HG03575 (cell line): ENCODE measurements at regions not wholly inside any gene's neighbourhood (a gene's known extent, or its start where the extent isn't known, plus 50 kb on each side); places are given as distances from the start of the nearest gene placed in this dataset.

Source experiments
- ATAC-seq: cut with Tn5 transposase; IDR thresholded peaks from one replicate; pipeline ENCODE4 v1.9.1; 2021; ENCODE audit not compliant: unreplicated experiment, insufficient number of reproducible peaks, low FRiP score; ENCODE audit errors: extremely low read depth

DNA sequence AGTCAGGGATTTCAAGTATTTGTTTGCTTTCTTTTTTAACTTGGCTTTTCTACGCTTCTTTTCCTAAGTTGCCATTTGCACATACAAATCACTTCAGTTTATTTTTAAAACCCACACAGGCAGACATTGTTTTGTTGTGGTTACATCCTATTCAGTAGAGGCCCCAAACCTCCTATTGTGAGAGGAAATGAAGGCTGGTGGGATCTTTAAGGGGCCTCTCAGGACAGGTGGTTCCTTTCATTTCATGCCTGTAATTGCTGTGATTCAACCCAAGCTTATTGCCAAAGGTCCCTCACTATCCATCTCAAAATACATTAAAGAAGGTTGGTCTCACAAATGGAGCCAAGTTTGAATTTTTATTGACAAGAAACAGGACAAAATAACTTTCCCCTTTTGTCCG lies 257.1 kb downstream of the ADAMTS20 start:
- no peak for ATAC-seq

DNA sequence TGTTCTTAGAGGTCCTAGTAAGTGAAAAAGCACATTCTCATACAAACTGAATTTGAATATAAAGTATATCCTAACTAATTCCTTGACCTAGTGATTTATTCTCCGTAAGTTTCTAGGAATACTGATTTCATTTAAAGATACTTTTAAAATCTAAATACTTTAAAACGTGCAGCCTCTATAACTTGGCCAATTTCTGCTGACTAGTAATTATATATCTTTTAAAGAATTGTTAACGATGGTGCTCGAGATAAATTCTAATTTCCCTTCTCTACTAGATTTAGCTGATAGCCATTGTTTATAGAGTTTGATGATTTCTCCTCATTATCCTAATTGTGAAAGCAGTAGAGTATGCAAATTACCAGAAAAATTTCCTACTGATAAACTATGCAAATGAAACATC lies 257.9 kb downstream of the ADAMTS20 start:
- ATAC-seq, result no peak

DNA sequence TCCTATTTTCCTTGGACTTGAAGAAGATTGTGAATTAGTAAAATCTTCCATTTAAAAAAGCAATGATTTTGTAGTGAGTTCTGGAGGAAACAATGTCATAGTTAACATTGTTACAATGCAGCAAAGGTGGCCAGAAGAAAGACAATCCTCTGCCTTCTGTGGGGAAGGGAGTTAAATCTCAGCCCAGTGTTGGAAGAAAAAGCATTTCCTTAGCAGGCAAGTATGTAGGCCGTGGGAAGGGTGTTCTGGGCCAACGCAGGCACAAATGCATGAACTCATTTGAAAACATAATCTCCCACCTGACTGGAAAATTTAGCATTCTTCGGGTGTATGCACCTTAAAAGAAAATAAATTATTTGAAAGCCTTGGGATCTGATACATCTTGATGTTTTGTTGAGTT lies 258.6 kb downstream of the ADAMTS20 start:
- no peak for ATAC-seq

DNA sequence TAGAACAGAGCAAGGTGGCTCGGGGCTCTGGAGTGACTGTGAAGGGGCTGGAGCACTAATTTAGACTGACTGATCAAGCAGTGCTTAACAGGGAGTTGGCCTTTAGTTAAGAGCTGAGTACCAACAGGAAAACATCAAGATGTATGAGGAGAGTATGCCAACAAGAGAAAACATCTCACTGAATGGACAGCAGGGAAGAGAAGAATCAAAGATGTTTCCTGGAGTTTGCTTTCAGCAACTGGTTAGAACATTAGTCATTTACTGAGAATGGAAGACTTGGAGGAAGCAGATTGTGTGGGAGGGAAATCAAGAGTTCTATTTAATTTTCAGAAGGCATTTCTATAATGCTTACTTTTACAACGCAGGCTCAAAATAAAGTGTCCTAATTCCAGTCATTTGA lies 259.3 kb downstream of the ADAMTS20 start:
- no peak for ATAC-seq

DNA sequence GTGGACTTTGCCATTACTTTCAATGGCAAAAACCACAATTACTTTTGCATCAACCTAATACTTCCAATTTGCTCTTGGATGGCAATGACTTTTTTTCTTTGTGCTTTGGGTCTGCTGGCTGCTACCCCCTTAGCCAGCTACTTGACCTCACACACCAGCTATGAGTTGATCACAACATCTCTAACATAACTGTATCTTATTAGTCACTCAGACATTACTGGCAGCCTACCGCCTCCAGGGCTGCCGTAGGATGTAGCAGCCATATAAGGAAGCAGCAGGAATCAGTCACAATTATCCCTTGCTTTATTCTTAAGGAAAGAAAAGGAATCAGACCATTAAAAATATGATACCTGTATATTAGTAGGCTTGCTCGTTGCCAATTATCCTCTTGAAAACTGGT lies 260.5 kb downstream of the ADAMTS20 start:
- no peak for ATAC-seq

DNA sequence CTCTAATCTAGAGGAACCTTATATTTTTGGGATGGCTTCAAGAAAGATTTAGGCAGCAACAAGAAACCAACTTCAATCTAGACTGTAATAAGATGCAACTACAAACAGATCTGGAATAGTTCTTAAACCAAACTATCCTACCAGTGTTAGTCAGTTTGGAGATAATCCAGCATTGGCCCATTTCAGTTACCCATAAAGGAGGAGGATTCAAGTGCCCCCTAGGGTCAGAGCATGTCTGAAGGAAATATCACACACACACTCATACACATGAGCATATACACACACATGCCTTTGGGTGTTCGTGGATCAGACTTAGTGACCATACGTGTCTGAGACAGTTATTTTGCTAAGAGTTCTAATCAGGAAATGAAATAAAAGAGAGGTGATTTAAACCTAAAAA lies 261.2 kb downstream of the ADAMTS20 start:
- no peak for ATAC-seq

DNA sequence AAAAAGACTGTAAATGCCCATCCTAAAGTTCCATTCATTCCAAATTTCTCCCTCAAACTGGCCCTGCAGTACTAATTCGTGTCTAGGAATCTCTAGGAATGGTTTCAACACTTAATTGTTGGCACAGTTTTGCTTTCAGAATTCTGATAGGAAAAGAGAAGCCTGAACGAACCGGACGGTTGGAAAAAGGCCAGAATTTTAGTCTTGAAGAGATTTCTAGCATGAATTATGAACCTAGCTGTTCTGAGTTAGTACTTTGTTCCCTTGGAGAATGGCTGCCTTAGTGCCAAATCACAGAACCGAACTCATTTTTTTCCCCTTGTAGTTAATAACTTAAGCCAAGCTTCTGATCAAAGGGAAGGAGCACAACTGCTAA lies 262.6 kb downstream of the ADAMTS20 start:
- no peak for ATAC-seq

DNA sequence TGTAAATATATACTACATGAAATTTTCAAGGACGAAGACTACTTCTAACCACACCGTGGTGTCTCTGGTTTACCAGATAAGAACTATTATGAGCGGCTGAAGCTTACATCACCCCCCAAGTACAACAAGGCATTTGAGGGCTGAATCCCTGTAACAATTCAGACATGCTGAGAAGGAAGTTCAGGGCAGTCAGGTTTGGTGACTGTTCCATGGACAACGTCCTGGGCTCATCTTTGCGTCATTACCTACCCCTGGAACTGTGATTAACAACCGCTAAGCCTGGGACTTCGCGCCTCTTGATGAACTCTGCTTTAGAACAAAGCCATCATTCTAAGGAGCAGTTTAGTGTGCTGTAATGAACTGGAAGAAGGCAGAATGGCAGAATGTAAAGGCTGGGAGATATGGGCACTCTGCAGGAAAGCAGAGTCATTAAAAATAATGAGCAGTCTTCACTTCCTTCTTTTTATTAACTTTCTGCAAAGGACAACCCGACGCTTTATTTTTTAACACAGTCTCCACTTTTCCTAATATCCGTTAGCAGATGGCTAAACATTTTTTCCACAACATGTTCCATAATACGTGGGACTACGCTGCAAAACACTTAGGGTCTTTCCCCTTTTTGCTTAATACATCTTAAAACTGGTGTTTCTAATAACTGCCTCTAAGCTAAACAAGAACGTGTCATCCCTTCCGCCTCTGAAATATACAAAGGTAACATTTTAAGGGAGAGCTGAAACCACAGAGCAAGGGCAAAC lies 263.2 kb downstream of the ADAMTS20 start:
- no peak for ATAC-seq

DNA sequence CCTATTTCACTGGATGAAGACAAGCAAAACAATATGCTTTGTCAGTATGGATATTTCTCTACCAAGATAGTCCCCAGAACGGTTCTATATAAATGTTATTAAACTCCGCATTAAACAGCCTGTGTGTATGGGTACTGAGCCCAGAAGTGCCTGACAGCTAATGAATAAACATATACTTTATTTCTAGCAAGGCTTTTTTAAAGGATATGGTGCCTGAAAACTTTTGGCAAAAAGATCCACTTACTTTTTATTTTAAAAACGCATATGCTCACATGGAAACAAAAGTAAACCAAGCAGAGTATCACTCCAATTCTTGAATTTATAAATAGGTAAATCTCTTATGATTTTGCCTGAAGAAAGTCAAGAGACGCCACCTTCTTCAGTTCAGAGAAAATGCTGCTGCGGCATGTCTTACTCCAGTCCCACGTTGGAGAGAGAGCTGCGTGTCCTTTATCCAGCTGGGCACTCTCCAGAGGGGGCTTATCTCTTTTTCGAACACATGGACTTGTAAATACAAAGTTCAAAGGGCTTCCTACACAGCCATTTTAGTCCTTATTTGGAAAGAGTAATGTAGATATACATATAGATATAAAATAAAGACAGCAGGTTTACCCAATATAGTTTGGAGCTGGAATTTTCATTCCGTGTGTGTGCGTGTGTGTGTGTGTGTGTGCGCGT lies 264.2 kb downstream of the ADAMTS20 start:
- ATAC-seq, result no peak

DNA sequence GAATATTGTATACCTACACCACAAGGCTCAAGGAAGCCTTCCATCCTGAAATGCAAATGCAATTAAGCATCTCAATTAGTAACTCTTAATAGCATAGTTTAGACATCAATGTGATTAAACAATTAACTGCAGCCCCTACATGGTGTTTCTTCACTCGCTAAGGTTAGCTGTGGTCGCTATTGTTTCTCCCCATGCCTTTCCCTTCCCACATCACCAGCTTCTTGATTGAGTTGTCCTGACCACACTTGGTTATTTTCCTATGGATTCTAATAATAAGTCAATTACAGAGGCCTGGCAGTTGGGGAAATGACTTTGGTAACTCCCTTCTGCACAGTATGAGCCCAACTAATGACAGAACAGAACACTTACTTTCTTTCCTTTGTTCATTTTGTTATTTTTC lies 265.0 kb downstream of the ADAMTS20 start:
- ATAC-seq, result no peak

DNA sequence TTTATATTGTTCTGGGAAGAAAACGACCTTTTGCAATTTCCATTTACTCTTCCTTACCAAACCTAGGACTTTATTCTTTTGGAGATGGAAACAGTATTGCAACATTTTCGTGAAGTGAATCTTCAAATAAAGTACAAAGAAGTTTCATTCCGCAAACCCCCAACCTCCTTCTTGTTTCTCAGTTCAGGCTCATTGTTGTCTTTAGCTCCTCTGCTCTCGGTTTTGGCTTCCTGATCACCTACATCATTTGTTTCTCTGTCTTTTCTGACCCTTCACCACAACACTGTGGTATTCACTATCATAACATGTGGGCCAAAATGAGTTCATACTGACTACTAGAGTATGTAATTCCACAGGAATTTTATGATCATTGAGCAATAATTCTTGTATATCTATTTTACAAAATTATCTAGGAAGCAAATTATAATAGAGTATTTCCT lies 266.8 kb downstream of the ADAMTS20 start:
- ATAC-seq, result no peak

DNA sequence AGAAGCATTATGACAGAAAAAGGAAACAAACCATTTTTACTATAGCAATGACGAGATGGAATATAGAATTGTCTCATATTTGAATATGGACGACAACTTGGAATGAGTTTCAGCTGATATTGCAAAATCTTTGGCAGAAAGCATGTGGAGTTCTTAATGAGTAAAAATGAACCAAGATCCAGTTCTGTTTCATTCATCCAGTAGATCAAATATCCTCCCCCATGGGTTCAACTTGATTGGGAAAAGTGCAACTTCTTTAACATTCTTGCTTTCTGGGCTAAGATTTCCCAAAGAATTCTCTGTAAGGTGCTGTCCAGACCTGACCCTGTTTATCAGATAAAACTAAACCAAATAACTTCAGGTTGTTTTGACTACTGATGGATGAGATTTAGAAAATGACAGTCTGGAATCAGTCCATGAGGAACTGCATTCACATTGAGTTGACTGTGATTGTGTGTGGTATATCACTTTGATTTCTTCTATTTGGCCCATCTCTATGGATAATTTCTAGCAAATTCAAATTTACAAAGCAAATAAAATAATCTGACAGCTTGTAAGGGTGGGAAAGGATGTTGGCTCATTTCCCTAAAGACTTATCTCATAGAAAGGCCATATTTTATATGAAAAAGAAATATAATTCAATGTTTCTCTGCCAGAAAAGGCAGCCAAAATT lies 267.4 kb downstream of the ADAMTS20 start:
- no peak for ATAC-seq

DNA sequence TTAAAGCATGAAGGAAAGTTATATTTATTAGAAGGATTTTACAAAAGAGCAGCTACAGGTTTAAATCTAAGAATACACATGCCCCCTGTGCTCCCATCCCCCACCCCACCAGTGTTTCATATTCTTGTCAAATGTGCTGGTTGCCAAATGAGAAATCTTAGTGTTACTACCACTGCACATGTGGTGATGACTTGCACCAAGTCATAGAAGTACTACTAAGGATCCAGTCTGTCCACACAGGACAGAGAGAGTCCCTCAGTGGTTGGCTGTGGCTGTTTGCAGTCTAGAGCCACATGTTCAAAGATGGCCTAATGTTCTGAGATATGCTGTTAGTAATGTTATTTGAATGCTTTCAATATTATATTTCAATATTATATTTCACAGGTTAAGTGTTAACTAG lies 268.8 kb downstream of the ADAMTS20 start:
- ATAC-seq, result no peak

DNA sequence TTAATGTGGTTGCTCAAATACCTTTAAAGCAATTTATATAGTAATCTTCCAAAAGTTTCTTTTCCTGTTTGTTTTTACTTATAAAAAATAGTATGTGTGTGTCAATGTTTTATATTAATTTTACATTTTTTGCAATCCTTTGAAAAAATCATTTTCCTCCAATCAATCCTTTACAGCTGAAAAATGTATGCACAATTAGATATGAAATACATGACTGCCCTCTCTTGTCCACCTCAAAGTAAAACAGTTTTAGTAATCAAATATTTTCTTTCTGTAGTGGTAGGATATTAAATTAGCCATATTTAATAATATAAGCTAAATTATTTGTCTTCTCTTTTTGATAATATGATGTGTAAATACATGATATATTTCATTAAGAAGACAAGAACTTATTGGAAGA lies 269.9 kb downstream of the ADAMTS20 start:
- no peak for ATAC-seq

DNA sequence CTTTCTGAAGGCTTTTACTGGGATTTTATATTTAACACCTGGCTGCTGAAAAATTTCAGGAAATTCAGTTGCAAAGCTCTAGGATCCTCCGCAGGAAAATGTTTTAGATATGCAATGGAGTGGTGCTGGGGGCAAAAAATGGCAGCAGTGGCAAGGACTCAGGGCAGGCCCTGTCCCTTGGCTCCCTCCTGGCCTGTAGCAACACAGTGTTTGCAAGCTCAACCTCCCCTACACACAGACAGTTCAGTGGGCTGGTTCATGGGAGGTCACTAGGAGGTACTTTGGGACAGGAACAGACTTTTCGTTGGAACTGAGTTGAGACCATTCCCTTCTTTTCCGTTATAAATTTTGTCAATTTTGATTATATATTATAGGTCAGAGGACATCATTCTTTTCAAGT lies 270.4 kb downstream of the ADAMTS20 start:
- ATAC-seq, result no peak

DNA sequence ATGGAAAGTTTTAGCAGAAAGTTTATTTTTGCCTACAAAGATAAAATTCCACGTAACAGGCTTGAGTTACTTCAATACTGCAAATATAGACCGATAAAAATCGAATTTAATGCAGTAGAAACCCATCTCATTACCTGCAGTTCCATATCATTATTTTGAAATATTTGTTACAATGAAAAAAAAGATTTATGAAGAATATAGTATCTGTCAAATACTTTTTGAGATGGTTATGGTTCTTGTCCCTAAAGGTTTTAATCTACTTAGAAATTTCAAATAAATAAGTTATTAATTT lies 273.5 kb downstream of the ADAMTS20 start:
- no peak for ATAC-seq

DNA sequence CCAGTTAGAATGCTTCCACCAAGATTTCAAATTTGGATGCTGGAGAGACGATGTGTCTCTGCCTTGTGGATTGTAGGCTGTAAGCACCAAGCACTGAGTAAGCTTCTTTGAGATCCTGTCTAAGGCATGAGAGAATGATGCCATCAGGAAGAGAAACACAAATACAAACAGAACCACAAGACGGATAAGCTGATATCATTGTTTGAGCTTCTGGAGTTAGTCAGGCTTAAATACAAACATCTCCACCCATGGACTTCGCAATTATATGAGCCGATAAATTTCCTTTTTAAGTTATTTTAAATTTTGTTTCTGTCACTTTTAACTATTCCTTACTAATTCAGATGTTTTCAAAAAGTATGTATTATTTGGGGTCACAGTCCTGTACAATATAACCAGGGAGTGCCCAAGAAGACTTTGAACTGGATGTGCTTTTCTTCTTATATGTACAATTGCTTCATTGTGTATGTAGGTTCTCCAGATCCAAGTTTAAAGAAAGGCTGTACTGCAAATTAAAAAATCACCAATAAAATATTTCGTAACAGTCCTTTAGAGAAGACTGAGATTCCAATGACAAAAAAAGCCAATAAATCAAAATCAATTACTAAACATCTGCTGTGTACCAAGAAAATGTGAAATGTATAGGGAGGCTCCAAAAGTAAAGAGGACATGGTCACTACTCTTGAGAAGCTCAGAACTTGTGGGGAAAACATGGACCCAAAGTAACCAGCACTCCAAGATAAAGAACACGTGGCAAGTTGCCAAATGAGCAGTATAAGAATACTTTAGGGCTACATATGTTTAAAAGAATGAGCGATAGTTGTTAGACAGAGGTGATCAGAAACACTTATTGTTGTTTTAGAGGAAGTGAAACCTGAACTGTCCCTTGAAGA lies 274.1 kb downstream of the ADAMTS20 start:
- peak; percentile 97 for ATAC-seq

DNA sequence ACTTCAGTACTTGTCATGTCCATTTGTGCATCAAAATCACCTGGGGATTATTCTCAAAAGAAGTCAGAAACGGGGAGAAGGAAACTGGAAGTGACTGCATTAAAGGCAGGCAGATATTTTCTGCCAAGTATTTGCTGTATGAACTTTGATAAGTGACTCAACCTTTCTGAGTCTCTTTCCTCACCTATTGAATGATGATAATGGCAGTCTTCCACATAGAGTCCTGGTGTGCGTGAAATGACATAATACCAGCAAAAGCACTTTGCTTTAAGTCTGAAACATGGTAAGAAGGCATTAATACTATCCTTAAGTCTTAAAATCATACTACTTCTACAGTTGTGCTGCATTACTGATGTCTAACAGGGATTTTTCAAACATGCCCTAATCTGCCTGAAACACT lies 278.5 kb downstream of the ADAMTS20 start:
- ATAC-seq, result no peak

DNA sequence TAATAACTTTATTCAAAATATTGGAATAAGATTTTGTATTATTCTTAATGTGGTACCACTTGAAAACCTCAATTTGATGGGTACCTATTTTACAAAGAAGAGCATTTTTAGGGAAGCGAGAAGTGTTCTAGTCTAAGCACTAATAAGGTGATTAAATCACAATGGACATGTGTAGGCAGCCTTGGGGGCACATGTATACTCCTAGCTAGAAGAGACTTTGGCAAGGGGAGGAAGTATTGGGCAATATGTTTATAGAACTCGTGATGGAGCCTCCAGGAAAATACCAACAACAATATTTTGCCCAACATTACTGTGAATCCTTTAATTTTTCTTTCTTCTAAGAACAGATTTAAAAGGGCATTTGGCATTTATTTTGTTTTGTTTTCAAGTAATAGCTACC lies 280.3 kb downstream of the ADAMTS20 start:
- no peak for ATAC-seq

DNA sequence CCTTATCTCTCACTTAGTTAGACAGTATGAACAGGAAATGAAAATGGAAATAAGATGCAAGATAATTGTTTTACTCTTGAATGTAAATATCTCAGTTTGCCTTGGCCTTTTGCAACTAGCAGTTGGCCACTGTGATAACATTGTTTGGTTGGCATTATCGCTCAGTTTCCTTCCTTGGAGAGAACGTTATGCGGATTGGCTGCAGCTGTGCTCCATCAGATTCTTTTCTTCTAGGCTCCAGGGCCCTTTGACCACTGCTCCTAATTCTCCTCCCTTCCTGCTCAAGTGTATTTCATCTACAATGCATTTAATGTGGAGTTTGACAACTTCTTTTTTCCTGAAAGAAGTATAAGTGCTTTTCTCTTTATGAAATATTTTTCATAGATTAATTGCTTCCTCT lies 284.2 kb downstream of the ADAMTS20 start:
- no peak for ATAC-seq
